H1 (cell line): ENCODE measurements at regions not wholly inside any gene's neighbourhood (a gene's known extent, or its start where the extent isn't known, plus 50 kb on each side); places are given as distances from the start of the nearest gene placed in this dataset.

Experiments
- HDAC6 ChIP-seq: IDR thresholded peaks from one replicate; pipeline ENCODE4 v1.7.1; 2012; ENCODE audit warnings: low read depth, mild to moderate bottlenecking, inconsistent platforms, low read length, moderate library complexity
- RAD21 ChIP-seq, 2 experiments: IDR thresholded peaks in 1 of 2; conservative IDR thresholded peaks in 1 of 2; 2 replicates each; pipeline ENCODE4 v1.6.1; 2011; ENCODE audit warnings: low read depth in 2 of 2, low read length in 2 of 2, improper control_type of control experiment in 1 of 2, inconsistent platforms in 1 of 2, mild to moderate bottlenecking in 1 of 2, moderate library complexity in 1 of 2
- SAP30 ChIP-seq: fragments of 300-600 bp; sonication (generic); IDR thresholded peaks from 2 replicates; pipeline ENCODE4 v1.7.1; 2012; ENCODE audit warnings: low read length, moderate library complexity, mild to moderate bottlenecking, inconsistent platforms; ENCODE audit not compliant: insufficient read depth, insufficient replicate concordance
- TAF7 ChIP-seq: optimal IDR thresholded peaks from 2 replicates; pipeline ENCODE3; 2011; ENCODE audit warnings: low read depth, mild to moderate bottlenecking, inconsistent platforms, low read length, moderate library complexity, borderline replicate concordance
- TF ChIP-seq, protein P1 (sequence below): fragments of 300-600 bp; sonication (generic); IDR thresholded peaks from 2 replicates; pipeline ENCODE4 v1.7.1; 2012; ENCODE audit warnings: low read length, moderate library complexity, mild to moderate bottlenecking, inconsistent platforms; ENCODE audit not compliant: insufficient replicate concordance

DNA sequence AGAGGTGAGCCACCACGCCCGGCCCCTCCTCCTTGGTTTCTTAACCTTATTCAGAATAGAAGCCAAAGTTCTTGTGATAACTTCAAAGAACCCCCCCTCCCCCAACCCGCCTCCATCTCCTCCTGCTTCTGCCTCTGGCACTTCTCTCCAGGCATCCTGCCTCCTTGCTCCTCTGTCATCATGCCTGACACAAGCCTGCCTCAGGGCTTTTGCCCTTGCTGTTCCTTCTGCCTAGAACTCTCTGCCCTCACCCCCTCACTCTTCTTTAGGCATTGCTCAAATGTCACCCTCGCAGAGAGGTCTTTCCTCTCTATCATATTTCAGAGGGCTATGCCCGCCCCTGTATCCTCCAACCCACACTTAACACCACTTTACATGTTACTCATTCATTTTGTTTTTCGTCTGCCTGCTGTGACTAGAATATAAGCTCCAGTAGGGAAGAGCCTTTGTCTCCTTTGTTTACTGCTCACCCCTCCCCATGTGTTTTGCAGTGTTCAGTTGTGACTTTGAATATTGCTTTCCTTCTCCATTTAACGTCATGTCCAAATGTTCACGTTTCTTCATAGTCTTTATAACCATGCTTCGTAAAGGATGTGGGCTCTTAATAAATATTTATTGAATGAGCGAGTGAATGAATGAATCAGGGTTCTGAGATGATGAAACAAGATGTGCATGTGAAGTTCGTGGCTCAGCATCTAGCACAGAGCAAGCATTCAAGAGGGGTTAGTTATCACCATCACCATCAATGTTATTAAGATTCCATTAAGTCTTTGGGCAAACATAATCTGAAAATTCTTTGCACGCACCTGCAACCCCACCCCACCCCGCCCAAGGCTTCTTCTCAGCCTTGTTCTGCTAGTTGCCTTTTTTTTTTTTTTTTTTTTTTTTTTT is 186.2 kb upstream of the WSCD1 start (continued):
- TF ChIP-seq, protein P1, sequence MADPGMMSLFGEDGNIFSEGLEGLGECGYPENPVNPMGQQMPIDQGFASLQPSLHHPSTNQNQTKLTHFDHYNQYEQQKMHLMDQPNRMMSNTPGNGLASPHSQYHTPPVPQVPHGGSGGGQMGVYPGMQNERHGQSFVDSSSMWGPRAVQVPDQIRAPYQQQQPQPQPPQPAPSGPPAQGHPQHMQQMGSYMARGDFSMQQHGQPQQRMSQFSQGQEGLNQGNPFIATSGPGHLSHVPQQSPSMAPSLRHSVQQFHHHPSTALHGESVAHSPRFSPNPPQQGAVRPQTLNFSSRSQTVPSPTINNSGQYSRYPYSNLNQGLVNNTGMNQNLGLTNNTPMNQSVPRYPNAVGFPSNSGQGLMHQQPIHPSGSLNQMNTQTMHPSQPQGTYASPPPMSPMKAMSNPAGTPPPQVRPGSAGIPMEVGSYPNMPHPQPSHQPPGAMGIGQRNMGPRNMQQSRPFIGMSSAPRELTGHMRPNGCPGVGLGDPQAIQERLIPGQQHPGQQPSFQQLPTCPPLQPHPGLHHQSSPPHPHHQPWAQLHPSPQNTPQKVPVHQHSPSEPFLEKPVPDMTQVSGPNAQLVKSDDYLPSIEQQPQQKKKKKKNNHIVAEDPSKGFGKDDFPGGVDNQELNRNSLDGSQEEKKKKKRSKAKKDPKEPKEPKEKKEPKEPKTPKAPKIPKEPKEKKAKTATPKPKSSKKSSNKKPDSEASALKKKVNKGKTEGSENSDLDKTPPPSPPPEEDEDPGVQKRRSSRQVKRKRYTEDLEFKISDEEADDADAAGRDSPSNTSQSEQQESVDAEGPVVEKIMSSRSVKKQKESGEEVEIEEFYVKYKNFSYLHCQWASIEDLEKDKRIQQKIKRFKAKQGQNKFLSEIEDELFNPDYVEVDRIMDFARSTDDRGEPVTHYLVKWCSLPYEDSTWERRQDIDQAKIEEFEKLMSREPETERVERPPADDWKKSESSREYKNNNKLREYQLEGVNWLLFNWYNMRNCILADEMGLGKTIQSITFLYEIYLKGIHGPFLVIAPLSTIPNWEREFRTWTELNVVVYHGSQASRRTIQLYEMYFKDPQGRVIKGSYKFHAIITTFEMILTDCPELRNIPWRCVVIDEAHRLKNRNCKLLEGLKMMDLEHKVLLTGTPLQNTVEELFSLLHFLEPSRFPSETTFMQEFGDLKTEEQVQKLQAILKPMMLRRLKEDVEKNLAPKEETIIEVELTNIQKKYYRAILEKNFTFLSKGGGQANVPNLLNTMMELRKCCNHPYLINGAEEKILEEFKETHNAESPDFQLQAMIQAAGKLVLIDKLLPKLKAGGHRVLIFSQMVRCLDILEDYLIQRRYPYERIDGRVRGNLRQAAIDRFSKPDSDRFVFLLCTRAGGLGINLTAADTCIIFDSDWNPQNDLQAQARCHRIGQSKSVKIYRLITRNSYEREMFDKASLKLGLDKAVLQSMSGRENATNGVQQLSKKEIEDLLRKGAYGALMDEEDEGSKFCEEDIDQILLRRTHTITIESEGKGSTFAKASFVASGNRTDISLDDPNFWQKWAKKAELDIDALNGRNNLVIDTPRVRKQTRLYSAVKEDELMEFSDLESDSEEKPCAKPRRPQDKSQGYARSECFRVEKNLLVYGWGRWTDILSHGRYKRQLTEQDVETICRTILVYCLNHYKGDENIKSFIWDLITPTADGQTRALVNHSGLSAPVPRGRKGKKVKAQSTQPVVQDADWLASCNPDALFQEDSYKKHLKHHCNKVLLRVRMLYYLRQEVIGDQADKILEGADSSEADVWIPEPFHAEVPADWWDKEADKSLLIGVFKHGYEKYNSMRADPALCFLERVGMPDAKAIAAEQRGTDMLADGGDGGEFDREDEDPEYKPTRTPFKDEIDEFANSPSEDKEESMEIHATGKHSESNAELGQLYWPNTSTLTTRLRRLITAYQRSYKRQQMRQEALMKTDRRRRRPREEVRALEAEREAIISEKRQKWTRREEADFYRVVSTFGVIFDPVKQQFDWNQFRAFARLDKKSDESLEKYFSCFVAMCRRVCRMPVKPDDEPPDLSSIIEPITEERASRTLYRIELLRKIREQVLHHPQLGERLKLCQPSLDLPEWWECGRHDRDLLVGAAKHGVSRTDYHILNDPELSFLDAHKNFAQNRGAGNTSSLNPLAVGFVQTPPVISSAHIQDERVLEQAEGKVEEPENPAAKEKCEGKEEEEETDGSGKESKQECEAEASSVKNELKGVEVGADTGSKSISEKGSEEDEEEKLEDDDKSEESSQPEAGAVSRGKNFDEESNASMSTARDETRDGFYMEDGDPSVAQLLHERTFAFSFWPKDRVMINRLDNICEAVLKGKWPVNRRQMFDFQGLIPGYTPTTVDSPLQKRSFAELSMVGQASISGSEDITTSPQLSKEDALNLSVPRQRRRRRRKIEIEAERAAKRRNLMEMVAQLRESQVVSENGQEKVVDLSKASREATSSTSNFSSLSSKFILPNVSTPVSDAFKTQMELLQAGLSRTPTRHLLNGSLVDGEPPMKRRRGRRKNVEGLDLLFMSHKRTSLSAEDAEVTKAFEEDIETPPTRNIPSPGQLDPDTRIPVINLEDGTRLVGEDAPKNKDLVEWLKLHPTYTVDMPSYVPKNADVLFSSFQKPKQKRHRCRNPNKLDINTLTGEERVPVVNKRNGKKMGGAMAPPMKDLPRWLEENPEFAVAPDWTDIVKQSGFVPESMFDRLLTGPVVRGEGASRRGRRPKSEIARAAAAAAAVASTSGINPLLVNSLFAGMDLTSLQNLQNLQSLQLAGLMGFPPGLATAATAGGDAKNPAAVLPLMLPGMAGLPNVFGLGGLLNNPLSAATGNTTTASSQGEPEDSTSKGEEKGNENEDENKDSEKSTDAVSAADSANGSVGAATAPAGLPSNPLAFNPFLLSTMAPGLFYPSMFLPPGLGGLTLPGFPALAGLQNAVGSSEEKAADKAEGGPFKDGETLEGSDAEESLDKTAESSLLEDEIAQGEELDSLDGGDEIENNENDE: no peak
- no peak for TF ChIP-seq RAD21 (IDR thresholded peaks at IDR 0.05 in 1 of 2, conservative IDR thresholded peaks at IDR 0.05 in 1 of 2; ENCODE audit: low read depth in 2 of 2, low read length in 2 of 2)
- TF ChIP-seq TAF7: no peak
- TF ChIP-seq SAP30: no peak
- TF ChIP-seq HDAC6: no peak
